K562 (cell line): ENCODE measurements at regions not wholly inside any gene's neighbourhood (a gene's known extent, or its start where the extent isn't known, plus 50 kb on each side); places are given as distances from the start of the nearest gene placed in this dataset.

Experiments
- FOXP1 ChIP-seq: sonication (generic); formaldehyde crosslinking; IDR thresholded peaks from 2 replicates; pipeline ENCODE4 v1.8.0; 2022; ENCODE audit warnings: mild to moderate bottlenecking, missing genetic modification reagents
- NRF1 ChIP-seq, 2 experiments: fragments of 450-650 bp; IDR thresholded peaks in 1 of 2; conservative IDR thresholded peaks in 1 of 2; 2 replicates each; pipeline ENCODE4 v1.6.1; 2014; ENCODE audit warnings: mild to moderate bottlenecking in 2 of 2
- RFX1 ChIP-seq: fragments of 450-650 bp; IDR thresholded peaks from 2 replicates; pipeline ENCODE4 v1.6.1; 2016; ENCODE audit warnings: mild to moderate bottlenecking, moderate library complexity
- RFX5 ChIP-seq: IDR thresholded peaks from 2 replicates; pipeline ENCODE4 v1.6.1; 2011; ENCODE audit warnings: low read depth, mild to moderate bottlenecking, improper control_type of control experiment, low read length
- TF ChIP-seq, protein P1 (sequence below): sonication (generic); formaldehyde crosslinking; IDR thresholded peaks from 2 replicates; pipeline ENCODE4 v1.8.0; 2022; ENCODE audit warnings: mild to moderate bottlenecking, missing genetic modification reagents
- TF ChIP-seq, protein P2 (sequence below), 3 experiments: IDR thresholded peaks in 2 of 3; conservative IDR thresholded peaks in 1 of 3; 2 replicates each; pipeline ENCODE4 v1.5.1; 2011 to 2012; ENCODE audit warnings: low read length in 3 of 3, mild to moderate bottlenecking in 3 of 3, control low read depth in 2 of 3, improper control_type of control experiment in 1 of 3, inconsistent platforms in 1 of 3, low read depth in 1 of 3, mixed read lengths in 1 of 3, moderate library complexity in 1 of 3; ENCODE audit not compliant: insufficient read depth in 2 of 3

DNA sequence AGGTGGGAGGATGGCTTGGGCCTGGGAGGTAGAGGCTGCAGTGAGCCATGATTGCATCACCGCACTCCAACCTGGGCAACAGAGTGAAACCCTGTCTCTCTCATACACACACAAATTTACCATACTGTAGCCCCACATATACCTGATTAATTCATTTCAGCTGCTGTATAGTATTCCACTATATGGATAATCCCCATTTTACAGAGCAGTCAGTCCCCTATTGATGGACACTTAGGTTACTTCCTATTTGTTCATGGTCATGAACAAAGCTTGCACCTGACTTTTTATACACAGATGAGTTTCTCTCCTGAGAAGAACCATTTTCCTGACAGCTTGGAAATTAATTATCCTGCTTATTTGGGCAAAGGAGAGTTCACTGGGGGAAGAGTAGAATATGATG, 59.2 kb downstream of the EMX2 start:
- TF ChIP-seq FOXP1 (no peak), NRF1 (conservative IDR thresholded peaks at IDR 0.05 in 1 of 2, IDR thresholded peaks at IDR 0.05 in 1 of 2) (no peak), RFX1 (no peak), RFX5 (no peak)
- TF ChIP-seq, protein P1, sequence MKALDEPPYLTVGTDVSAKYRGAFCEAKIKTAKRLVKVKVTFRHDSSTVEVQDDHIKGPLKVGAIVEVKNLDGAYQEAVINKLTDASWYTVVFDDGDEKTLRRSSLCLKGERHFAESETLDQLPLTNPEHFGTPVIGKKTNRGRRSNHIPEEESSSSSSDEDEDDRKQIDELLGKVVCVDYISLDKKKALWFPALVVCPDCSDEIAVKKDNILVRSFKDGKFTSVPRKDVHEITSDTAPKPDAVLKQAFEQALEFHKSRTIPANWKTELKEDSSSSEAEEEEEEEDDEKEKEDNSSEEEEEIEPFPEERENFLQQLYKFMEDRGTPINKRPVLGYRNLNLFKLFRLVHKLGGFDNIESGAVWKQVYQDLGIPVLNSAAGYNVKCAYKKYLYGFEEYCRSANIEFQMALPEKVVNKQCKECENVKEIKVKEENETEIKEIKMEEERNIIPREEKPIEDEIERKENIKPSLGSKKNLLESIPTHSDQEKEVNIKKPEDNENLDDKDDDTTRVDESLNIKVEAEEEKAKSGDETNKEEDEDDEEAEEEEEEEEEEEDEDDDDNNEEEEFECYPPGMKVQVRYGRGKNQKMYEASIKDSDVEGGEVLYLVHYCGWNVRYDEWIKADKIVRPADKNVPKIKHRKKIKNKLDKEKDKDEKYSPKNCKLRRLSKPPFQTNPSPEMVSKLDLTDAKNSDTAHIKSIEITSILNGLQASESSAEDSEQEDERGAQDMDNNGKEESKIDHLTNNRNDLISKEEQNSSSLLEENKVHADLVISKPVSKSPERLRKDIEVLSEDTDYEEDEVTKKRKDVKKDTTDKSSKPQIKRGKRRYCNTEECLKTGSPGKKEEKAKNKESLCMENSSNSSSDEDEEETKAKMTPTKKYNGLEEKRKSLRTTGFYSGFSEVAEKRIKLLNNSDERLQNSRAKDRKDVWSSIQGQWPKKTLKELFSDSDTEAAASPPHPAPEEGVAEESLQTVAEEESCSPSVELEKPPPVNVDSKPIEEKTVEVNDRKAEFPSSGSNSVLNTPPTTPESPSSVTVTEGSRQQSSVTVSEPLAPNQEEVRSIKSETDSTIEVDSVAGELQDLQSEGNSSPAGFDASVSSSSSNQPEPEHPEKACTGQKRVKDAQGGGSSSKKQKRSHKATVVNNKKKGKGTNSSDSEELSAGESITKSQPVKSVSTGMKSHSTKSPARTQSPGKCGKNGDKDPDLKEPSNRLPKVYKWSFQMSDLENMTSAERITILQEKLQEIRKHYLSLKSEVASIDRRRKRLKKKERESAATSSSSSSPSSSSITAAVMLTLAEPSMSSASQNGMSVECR (CRISPR knock-in tag): no peak
- TF ChIP-seq, protein P2, sequence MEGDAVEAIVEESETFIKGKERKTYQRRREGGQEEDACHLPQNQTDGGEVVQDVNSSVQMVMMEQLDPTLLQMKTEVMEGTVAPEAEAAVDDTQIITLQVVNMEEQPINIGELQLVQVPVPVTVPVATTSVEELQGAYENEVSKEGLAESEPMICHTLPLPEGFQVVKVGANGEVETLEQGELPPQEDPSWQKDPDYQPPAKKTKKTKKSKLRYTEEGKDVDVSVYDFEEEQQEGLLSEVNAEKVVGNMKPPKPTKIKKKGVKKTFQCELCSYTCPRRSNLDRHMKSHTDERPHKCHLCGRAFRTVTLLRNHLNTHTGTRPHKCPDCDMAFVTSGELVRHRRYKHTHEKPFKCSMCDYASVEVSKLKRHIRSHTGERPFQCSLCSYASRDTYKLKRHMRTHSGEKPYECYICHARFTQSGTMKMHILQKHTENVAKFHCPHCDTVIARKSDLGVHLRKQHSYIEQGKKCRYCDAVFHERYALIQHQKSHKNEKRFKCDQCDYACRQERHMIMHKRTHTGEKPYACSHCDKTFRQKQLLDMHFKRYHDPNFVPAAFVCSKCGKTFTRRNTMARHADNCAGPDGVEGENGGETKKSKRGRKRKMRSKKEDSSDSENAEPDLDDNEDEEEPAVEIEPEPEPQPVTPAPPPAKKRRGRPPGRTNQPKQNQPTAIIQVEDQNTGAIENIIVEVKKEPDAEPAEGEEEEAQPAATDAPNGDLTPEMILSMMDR (IDR thresholded peaks at IDR 0.05 in 2 of 3, conservative IDR thresholded peaks at IDR 0.05 in 1 of 3; ENCODE audit: insufficient read depth in 2 of 3, low read depth in 1 of 3, low read length in 3 of 3): no peak
